ENCODE measurements at regions not wholly inside any gene's neighbourhood (a gene's known extent, or its start where the extent isn't known, plus 50 kb on each side); places are given as distances from the start of the nearest gene placed in this dataset.

DNA sequence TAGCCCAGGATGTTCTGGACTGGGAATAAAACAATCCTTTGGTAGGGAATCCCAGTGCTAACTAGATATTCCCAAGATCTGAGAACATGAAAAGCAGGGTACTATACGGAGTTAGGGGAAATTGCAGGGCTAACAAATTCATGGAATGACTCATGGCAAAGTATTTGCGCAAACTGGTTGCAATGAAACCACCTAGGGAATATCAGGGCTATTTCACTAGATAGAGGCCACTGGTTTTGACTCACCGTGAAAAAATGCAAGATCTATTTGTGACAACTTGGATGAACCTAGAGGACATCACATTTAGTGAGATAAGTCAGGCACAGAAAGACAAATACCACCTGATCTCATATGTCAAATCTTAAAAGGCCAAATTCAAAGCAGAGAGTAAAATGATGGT, 233.3 kb downstream of the MBD2 start:
- TF ChIP-seq, protein P1, sequence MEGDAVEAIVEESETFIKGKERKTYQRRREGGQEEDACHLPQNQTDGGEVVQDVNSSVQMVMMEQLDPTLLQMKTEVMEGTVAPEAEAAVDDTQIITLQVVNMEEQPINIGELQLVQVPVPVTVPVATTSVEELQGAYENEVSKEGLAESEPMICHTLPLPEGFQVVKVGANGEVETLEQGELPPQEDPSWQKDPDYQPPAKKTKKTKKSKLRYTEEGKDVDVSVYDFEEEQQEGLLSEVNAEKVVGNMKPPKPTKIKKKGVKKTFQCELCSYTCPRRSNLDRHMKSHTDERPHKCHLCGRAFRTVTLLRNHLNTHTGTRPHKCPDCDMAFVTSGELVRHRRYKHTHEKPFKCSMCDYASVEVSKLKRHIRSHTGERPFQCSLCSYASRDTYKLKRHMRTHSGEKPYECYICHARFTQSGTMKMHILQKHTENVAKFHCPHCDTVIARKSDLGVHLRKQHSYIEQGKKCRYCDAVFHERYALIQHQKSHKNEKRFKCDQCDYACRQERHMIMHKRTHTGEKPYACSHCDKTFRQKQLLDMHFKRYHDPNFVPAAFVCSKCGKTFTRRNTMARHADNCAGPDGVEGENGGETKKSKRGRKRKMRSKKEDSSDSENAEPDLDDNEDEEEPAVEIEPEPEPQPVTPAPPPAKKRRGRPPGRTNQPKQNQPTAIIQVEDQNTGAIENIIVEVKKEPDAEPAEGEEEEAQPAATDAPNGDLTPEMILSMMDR (IDR thresholded peaks at IDR 0.05): no peak
- TF ChIP-seq EP300 (IDR thresholded peaks at IDR 0.05) (no peak), POLR2A (IDR thresholded peaks at IDR 0.05) (no peak)
